GM19467 (cell line): ENCODE measurements at regions not wholly inside any gene's neighbourhood (a gene's known extent, or its start where the extent isn't known, plus 50 kb on each side); places are given as distances from the start of the nearest gene placed in this dataset.
"Not testable (repeated sequence)": the region's sequence is repeated elsewhere in the genome, so short reads cannot be mapped to it uniquely, and the experiment has no call there.

Experiments used
- ATAC-seq: cut with Tn5 transposase; IDR thresholded peaks from one replicate; pipeline ENCODE4 v1.9.1; 2021; ENCODE audit warnings: mild to moderate bottlenecking, moderate library complexity; ENCODE audit not compliant: unreplicated experiment

DNA sequence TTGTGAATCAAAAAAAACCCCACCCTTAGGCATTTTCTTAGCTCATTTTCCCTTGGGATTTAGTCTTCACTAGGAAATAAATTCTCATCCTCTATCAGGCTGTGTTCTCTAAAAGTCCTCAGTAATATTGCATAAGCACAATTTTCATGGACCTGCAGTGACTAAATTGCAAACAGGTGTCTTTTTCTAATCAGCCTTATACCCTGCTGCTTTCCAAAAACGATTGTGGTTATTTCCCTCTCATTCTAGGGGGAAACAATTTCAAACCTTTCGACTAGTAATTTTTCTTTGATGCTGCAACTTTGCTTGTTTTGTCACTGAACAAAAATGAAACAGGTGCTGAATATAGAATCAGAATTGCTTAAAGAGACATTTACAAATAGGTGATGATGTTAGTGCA is 549.9 kb downstream of the PDHA2 start:
- no peak for ATAC-seq

- ATAC-seq: no peak
Observed at GRCh38 chr4:96390404-96390803, 550.5 kb downstream of the PDHA2 start.

- ATAC-seq: no peak
Observed at GRCh38 chr4:96395747-96396146, 555.9 kb downstream of the PDHA2 start.

DNA sequence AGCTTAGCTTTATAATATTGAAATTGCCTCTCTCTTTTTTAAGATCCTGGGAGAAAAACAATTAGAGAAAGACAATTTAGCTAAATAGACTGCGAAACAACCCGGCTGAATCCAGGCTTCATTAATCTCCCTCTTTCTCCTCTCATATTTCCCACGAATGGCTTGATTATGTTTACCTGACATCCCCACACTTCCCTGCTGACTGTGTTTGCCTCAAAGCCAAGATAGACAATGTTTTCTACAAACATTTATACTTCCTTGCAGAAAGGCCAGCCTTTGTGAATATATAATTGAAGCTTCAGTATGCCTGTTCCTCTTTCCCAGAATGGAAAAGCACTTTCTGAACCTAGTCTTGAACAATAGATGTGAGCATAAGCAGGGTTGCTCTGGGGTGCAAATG is 566.8 kb downstream of the PDHA2 start:
- no peak for ATAC-seq

- no peak for ATAC-seq
Observed at GRCh38 chr4:96407225-96407624, 567.3 kb downstream of the PDHA2 start.

- ATAC-seq: no peak
Observed at GRCh38 chr4:96407738-96408463, 568.0 kb downstream of the PDHA2 start.

DNA sequence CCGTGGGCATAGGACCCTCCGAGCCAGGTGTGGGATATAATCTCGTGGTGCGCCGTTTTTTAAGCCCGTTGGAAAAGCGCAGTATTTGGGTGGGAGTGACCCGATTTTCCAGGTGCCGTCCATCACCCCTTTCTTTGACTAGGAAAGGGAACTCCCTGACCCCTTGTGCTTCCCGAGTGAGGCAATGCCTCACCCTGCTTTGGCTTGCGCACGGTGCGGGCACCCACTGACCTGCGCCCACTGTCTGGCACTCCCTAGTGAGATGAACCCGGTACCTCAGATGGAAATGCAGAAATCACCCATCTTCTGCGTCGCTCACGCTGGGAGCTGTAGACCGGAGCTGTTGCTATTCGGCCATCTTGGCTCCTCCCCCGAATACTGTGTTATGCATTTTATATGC is 575.0 kb downstream of the PDHA2 start:
- not testable (repeated sequence) for ATAC-seq

DNA sequence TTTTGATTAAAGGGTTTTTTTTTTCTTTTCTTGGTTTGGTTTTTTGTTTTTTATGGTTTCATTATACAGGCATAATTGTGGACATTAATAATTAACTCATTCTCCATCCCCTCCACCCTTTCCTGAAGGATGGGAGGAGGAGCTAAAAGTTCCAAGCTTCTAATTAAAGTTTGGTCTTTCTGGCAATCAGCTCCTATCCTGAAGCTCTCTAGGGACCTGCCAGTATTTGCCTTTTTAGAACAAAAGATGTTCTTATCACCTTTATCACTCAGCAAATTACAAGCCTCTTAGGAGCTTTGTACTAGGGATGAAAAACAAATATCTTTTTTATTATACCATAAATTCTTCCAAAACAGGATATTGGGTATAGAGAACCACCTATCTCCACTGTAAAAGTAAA is 589.8 kb downstream of the PDHA2 start:
- no peak for ATAC-seq

DNA sequence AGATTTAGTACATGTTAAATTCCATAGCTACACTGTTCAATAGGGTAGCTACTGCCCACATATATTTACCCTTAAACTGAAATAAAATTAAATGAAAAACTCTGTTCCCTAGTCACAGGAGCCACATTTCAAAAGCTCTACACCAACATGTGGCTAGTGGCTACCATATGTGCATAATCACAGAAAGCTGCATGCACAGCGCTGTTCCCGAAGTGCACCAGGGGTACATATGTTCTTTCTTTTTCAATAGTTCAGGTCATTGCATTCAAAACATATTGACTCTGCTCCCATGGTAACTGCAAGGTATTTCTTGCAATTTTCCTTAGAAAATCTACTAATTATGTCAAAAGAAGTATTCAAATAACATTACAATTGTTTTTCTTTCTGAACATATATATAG is 591.2 kb downstream of the PDHA2 start:
- ATAC-seq: no peak

DNA sequence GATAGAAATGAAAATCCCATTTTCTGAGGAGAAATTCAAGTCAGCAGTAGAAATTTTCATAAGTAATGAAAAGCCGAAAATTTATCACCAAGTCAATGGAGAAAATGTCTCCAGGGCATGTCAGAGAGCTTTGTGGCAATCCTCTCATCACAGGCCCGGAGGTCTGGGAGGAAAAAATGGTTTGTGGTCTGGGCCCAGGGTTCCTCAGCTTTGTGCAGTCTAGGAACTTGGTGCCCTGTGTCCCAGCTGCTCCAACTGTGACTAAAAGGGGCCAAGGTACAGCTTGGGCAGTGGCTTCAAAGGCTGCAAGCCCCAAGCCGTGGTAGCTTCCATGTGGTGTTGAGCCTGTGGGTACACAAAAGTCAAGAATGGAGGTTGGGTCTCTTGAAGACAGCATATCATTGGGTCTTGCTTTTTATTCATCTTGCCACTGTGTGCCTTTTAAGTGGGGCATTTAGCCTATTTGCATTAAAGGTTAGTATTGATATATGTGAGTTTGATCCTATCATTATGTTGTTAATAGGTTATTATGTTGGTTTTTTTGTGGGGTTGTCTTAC is 608.5 kb downstream of the PDHA2 start:
- no peak for ATAC-seq

GRCh38 chr4:96455045-96455720 is 615.3 kb downstream of the PDHA2 start:
- ATAC-seq: no peak

GRCh38 chr4:96458031-96458430 is 618.1 kb downstream of the PDHA2 start:
- ATAC-seq: not testable (repeated sequence)

- ATAC-seq: no peak
Observed at GRCh38 chr4:96459105-96459504, 619.2 kb downstream of the PDHA2 start.

- ATAC-seq: no peak
Observed at GRCh38 chr4:96465834-96466233, 625.9 kb downstream of the PDHA2 start.

GRCh38 chr4:96471956-96472867 is 632.3 kb downstream of the PDHA2 start:
- no peak for ATAC-seq

DNA sequence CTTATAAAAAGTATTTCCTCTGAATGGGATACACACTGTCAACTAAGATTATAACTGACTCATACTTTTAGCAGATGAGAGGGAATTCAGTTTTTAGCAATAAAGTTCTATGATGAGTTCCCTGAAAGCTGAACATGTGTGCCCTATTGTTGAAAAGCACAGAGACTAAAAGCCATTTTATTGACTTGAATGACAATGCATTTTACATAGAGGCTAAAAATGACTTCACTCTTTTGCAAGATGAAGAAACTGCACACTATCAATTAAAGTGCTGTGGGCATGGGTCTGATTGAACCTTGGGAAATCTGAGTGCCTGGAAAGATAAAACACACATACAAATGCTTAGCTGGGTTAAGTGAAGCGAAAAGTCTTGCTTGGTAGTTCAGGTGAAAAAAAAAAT is 633.4 kb downstream of the PDHA2 start:
- ATAC-seq: no peak

GRCh38 chr4:96483308-96484030 is 643.6 kb downstream of the PDHA2 start:
- ATAC-seq: no peak

DNA sequence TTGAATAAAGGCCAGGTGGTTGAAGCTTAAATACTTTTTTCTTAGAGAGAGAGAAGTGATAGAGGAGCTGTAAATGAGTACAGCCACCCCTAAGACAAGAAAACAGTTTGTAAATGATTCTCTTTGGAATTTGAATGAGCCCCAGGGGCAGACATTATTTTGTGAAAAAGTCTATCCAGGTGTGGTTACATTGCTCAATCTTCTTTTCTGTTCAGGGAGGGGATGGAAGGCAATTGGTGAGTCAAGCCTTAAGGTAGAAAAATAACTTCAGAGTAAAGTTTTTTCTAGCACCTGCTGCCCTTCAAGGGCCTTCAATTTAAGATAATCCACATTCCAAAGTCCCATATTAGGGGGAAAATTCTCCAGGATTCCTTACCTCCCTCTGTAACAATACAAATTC is 646.7 kb downstream of the PDHA2 start:
- no peak for ATAC-seq

GRCh38 chr4:96497621-96498020 is 657.7 kb downstream of the PDHA2 start:
- ATAC-seq: no peak

DNA sequence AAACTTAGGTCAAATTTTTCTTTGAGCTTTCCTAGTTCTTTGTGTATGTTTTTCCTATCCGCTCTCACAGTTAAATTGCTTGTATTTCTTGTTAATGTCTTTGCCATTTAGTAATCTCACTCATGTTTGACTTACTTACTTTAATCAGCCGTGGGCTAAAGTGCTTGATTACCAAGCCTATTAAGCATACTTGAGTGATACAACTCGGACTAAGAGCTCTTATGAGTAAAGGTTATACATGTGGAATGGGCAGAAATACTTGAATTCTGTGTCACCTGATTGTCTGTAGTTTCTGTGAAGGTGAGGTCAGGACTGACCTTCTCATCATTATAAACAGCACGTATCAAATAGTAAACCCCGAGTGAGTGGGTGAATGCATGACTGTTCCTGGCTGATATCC is 664.5 kb downstream of the PDHA2 start:
- no peak for ATAC-seq
